GM12878 (cell line): ENCODE measurements at regions not wholly inside any gene's neighbourhood (a gene's known extent, or its start where the extent isn't known, plus 50 kb on each side); places are given as distances from the start of the nearest gene placed in this dataset.

Experiments
- ATAC-seq: fragments of 200-7000 bp; cut with Tn5 transposase; 3 replicates; pipeline ENCODE4 v1.9.1; 2020; ENCODE audit warnings: mild to moderate bottlenecking, moderate library complexity
- BruUV-seq: library from RNA; stranded (reverse); fragments of 400-500 nt; replicated peaks from 2 replicates; lab custom pipeline; 2021; lab: Mats Ljungman, UMichigan
- CTCF ChIA-PET: fragments of 300-600 bp; sonication (Branson Sonifier 250); formaldehyde crosslinking; extraction: SDS; loops from one replicate; lab custom pipeline; 2021; ENCODE audit warnings: inconsistent platforms; lab: Yijun Ruan, JAX
- POLR2A ChIA-PET: fragments of 350-600 bp; formaldehyde crosslinking; extraction: SDS; loops from one replicate; lab custom pipeline; 2021; ENCODE audit warnings: inconsistent platforms; lab: Charles Lee
- RAD21 ChIA-PET: fragments of 300-600 bp; sonication (Branson Sonifier 250); formaldehyde crosslinking; loops from one replicate; lab custom pipeline; 2023; ENCODE audit warnings: antibody characterized with exemption; ENCODE audit not compliant: unreplicated experiment; lab: Charles Lee
- SMC1A ChIA-PET: fragments of 300-600 bp; sonication (Branson Sonifier 250); formaldehyde crosslinking; loops from one replicate; lab custom pipeline; 2023; ENCODE audit not compliant: unreplicated experiment, uncharacterized antibody; lab: Charles Lee
- DNase-seq: peaks from one replicate; pipeline ENCODE4 v3.0.0-alpha.2; 2011; ENCODE audit warnings: low read depth, low spot score
- FAIRE-seq: peaks from 3 replicates; lab custom pipeline; 2011; peaks lifted over from hg19 to GRCh38; lab: Jason Lieb, UNC
- H2AFZ ChIP-seq: 2 replicates; pipeline ENCODE4 v1.6.0; 2011; ENCODE audit warnings: low read depth, low read length, control low read depth; ENCODE audit not compliant: control insufficient read depth
- H3K27ac ChIP-seq: 2 replicates; pipeline ENCODE4 v1.5.1; 2011; ENCODE audit warnings: control low read depth; ENCODE audit not compliant: control insufficient read depth, insufficient read depth
- H3K27me3 ChIP-seq, 2 experiments: replicated peaks in 1 of 2; 2 replicates each; pipeline versions ENCODE4 v1.6.0 to v1.6.1; 2011; ENCODE audit warnings: low read length in 1 of 2; ENCODE audit not compliant: control insufficient read depth in 2 of 2, insufficient read depth in 2 of 2
- H3K36me3 ChIP-seq, 2 experiments: 2 replicates each; pipeline ENCODE4 v1.5.1; 2011; ENCODE audit warnings: low read length in 1 of 2; ENCODE audit not compliant: control insufficient read depth in 2 of 2, insufficient read depth in 2 of 2
- H3K4me1 ChIP-seq: 2 replicates; pipeline ENCODE4 v1.6.1; 2011; ENCODE audit warnings: mild to moderate bottlenecking, low read length, moderate library complexity, mixed read lengths; ENCODE audit not compliant: control insufficient read depth, insufficient read depth
- H3K4me2 ChIP-seq: 2 replicates; pipeline ENCODE4 v1.6.0; 2011; ENCODE audit warnings: control low read depth; ENCODE audit not compliant: control insufficient read depth, insufficient read depth
- H3K4me3 ChIP-seq: fragments of 200-600 bp; sonication (generic); 2 replicates; pipeline ENCODE4 v1.5.1; 2016
- H3K79me2 ChIP-seq: 2 replicates; pipeline ENCODE4 v1.6.0; 2011; ENCODE audit warnings: low read length; ENCODE audit not compliant: control insufficient read depth, insufficient read depth
- H3K9ac ChIP-seq: 2 replicates; pipeline ENCODE4 v1.8.0; 2011; ENCODE audit warnings: low read length, control low read depth, mixed read lengths; ENCODE audit not compliant: control insufficient read depth, insufficient read depth
- H3K9me3 ChIP-seq: replicated peaks from 3 replicates; pipeline ENCODE4 v1.5.1; 2011; ENCODE audit warnings: mild to moderate bottlenecking, low read length; ENCODE audit not compliant: control insufficient read depth, insufficient read depth
- H4K20me1 ChIP-seq: 2 replicates; pipeline ENCODE4 v1.6.0; 2011; ENCODE audit not compliant: control insufficient read depth, insufficient read depth
- BACH1 ChIP-seq: fragments of 450-650 bp; IDR thresholded peaks from 2 replicates; pipeline ENCODE4 v1.6.1; 2017; ENCODE audit warnings: mild to moderate bottlenecking, borderline replicate concordance
- EP300 ChIP-seq, 2 experiments: fragments of 150-350 bp in 1 of 2; IDR thresholded peaks; 2 replicates each; pipeline ENCODE4 v1.6.1; 2011 to 2012; ENCODE audit warnings: low read depth in 2 of 2, low read length in 2 of 2, borderline replicate concordance in 1 of 2, improper control_type of control experiment in 1 of 2, inconsistent platforms in 1 of 2; ENCODE audit not compliant: control insufficient read depth in 1 of 2
- HCFC1 ChIP-seq: fragments of 150-350 bp; IDR thresholded peaks from 2 replicates; pipeline ENCODE4 v1.6.1; 2014; ENCODE audit warnings: low read length
- IKZF2 ChIP-seq, 2 experiments: fragments of 450-650 bp; IDR thresholded peaks; 2 replicates each; pipeline ENCODE4 v1.6.1; 2017; ENCODE audit warnings: mild to moderate bottlenecking in 2 of 2, moderate library complexity in 2 of 2
- KAT2A ChIP-seq: conservative IDR thresholded peaks from 2 replicates; pipeline ENCODE4 v1.6.1; 2011; ENCODE audit warnings: low read depth, low read length; ENCODE audit not compliant: control insufficient read depth
- MEF2A ChIP-seq: IDR thresholded peaks from 2 replicates; pipeline ENCODE4 v1.6.1; 2011; ENCODE audit warnings: low read depth, mild to moderate bottlenecking, low read length, moderate library complexity; ENCODE audit not compliant: insufficient read depth
- NBN ChIP-seq: fragments of 450-650 bp; IDR thresholded peaks from 2 replicates; pipeline ENCODE4 v1.6.1; 2016
- NFYA ChIP-seq: IDR thresholded peaks from 2 replicates; pipeline ENCODE4 v1.6.1; 2011; ENCODE audit warnings: low read depth, mild to moderate bottlenecking, low read length, improper control_type of control experiment, borderline replicate concordance
- NR2C1 ChIP-seq: fragments of 450-650 bp; IDR thresholded peaks from 2 replicates; pipeline ENCODE4 v1.6.1; 2017; ENCODE audit warnings: antibody characterized with exemption, mild to moderate bottlenecking, moderate library complexity
- SRF ChIP-seq, 2 experiments: IDR thresholded peaks; 2 replicates each; pipeline ENCODE4 v1.6.1; 2011; ENCODE audit warnings: low read depth in 2 of 2, low read length in 2 of 2, mild to moderate bottlenecking in 1 of 2, moderate library complexity in 1 of 2
- SUZ12 ChIP-seq: fragments of 200-600 bp; sonication (generic); IDR thresholded peaks from one replicate; pipeline ENCODE4 v1.6.1; 2018; ENCODE audit warnings: antibody characterized with exemption, mild to moderate bottlenecking; ENCODE audit not compliant: unreplicated experiment
- ZNF207 ChIP-seq: fragments of 450-650 bp; IDR thresholded peaks from 2 replicates; pipeline ENCODE4 v1.6.1; 2014; ENCODE audit warnings: antibody characterized with exemption, mild to moderate bottlenecking, borderline replicate concordance
- WGBS: methylation state at CpG from one replicate; pipeline ENCODE4 v1.1.6; 2016; ENCODE audit warnings: low lambda C conversion rate; ENCODE audit not compliant: insufficient replicate concordance, insufficient coverage; ENCODE audit errors: missing lambda C conversion rate; 5-methylcytosine and 5-hydroxymethylcytosine counted together
- in situ Hi-C: fragments of 300-500 bp; cut with MboI; formaldehyde crosslinking; loops from 9 replicates; pipeline ENCODE4 v1.14.3; 2018; ENCODE audit warnings: mixed read lengths
- intact Hi-C: fragments of 100-400 bp; cut with micrococcal nuclease; formaldehyde crosslinking; loops from one replicate; pipeline ENCODE4 v1.14.2; 2022; ENCODE audit not compliant: unreplicated experiment
- TF ChIP-seq, protein P1 (sequence below): IDR thresholded peaks from 2 replicates; pipeline ENCODE4 v1.6.1; 2012; ENCODE audit warnings: low read depth, low read length, improper control_type of control experiment
- TF ChIP-seq, protein P2 (sequence below): fragments of 450-650 bp; IDR thresholded peaks from 2 replicates; pipeline ENCODE4 v1.6.1; 2017; ENCODE audit warnings: mild to moderate bottlenecking, low read depth, inconsistent platforms; ENCODE audit not compliant: poor library complexity, severe bottlenecking

DNA sequence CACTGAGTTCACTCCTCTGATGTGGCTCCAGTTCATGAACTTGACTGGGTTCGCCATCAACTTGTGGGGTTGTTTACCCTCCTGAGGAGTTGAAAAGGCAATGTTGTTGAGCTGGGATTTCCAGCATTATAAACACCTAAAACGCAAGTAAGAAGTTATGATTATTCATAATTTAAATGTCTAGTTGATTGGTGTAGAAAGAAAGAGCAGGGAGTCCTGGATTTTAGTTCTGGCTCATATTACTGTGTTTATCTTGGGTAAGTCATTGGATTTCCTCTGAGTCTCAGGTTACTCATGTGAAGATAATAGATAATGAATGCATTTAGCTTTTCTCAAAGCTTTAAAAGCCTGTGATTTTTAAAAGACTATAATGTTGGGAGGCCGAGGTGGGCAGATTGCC, 438.0 kb upstream of the CDH20 start:
- RAD21 ChIA-PET, result no interaction called here
- intact Hi-C loops, result no loop called here

DNA sequence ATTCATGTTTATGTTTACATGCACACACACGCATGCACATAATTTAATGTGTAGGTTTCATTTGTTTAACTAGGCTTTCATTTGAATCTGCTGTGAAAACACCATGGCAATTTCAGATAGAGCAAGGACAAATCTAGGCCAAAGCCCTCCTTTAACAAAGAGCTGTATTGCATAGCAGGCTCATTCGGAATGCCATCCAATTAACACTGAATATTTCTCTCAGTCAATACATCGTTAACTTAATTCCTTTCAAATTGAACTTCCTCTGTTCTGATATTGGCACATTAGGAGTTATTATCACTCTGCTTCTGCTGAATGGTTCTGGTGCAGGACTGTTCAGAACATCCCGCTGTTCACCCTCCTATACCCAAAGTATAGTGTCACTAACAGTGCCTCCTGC, 435.1 kb upstream of the CDH20 start:
- WGBS, result 62% methylated on average over 4 of the region's 4 CpGs
- in situ Hi-C loops (no loop called here), intact Hi-C loops (no loop called here)
- FAIRE-seq (no peak), ATAC-seq (no peak), DNase-seq (no peak)
- ChIA-PET POLR2A (no interaction called here), RAD21 (no interaction called here)
- no peaks in the 10 kb centered on the region for H3K9me3 ChIP-seq
- no peak overlapping the region for H2AFZ ChIP-seq
- no peaks in the 10 kb centered on the region for H3K4me1 ChIP-seq
- no peaks in the 10 kb centered on the region for H3K27me3 ChIP-seq
- no peak overlapping the region for H3K4me2 ChIP-seq
- BruUV-seq, result no TSS peak
- TF ChIP-seq NBN (no peak), NFYA (no peak), SRF (IDR thresholded peaks at IDR 0.05; ENCODE audit: low read depth in 2 of 2, low read length in 2 of 2) (no peak), SUZ12 (no peak), BACH1 (no peak)
- TF ChIP-seq, protein P1, sequence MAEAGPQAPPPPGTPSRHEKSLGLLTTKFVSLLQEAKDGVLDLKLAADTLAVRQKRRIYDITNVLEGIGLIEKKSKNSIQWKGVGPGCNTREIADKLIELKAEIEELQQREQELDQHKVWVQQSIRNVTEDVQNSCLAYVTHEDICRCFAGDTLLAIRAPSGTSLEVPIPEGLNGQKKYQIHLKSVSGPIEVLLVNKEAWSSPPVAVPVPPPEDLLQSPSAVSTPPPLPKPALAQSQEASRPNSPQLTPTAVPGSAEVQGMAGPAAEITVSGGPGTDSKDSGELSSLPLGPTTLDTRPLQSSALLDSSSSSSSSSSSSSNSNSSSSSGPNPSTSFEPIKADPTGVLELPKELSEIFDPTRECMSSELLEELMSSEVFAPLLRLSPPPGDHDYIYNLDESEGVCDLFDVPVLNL, result no peak
- TF ChIP-seq, protein P2, sequence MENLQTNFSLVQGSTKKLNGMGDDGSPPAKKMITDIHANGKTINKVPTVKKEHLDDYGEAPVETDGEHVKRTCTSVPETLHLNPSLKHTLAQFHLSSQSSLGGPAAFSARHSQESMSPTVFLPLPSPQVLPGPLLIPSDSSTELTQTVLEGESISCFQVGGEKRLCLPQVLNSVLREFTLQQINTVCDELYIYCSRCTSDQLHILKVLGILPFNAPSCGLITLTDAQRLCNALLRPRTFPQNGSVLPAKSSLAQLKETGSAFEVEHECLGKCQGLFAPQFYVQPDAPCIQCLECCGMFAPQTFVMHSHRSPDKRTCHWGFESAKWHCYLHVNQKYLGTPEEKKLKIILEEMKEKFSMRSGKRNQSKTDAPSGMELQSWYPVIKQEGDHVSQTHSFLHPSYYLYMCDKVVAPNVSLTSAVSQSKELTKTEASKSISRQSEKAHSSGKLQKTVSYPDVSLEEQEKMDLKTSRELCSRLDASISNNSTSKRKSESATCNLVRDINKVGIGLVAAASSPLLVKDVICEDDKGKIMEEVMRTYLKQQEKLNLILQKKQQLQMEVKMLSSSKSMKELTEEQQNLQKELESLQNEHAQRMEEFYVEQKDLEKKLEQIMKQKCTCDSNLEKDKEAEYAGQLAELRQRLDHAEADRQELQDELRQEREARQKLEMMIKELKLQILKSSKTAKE, result no peak
- TF ChIP-seq, all 136 proteins: peak for 0
- Histone ChIP-seq H3K9ac (no peak overlapping the region), H4K20me1 (no peaks in the 10 kb centered on the region), H3K36me3 (no peaks in the 10 kb centered on the region), H3K4me3 (no peak overlapping the region), H3K27ac (no peak overlapping the region), H3K79me2 (no peaks in the 10 kb centered on the region)
- CTCF ChIA-PET, result no interaction called here
- SMC1A ChIA-PET, result no interaction called here

More for the DNA sequence above, 438.0 kb upstream of the CDH20 start:
- ATAC-seq, result no peak
- no peaks in the 10 kb centered on the region for H3K4me1 ChIP-seq
- no peaks in the 10 kb centered on the region for H3K27me3 ChIP-seq
- ChIA-PET POLR2A (no interaction called here), SMC1A (no interaction called here), CTCF (interaction anchor here (1.4 kb wide), 1 partner anchor 17 kb away, joined by 3 read pairs; no protein-coding TSS in a partner anchor)
- BruUV-seq, result no TSS peak
- H4K20me1 ChIP-seq, result no peaks in the 10 kb centered on the region
- no peak overlapping the region for H3K27ac ChIP-seq
- no peak overlapping the region for H3K9ac ChIP-seq
- no peak overlapping the region for H3K4me3 ChIP-seq
- DNase-seq, result no peak
- H3K4me2 ChIP-seq, result no peak overlapping the region
- WGBS, result 18% methylated on average over 3 of the region's 3 CpGs
- no peak for FAIRE-seq
- no peak overlapping the region for H2AFZ ChIP-seq
- H3K79me2 ChIP-seq, result no peaks in the 10 kb centered on the region
- H3K36me3 ChIP-seq, result no peaks in the 10 kb centered on the region
- H3K9me3 ChIP-seq, result no peaks in the 10 kb centered on the region
- in situ Hi-C loops, result no loop called here
- TF ChIP-seq HCFC1 (no peak), NFYA (no peak), MEF2A (no peak), NR2C1 (no peak), ZNF207 (no peak), KAT2A (no peak), EP300 (IDR thresholded peaks at IDR 0.05; ENCODE audit: borderline replicate concordance in 1 of 2, control insufficient read depth in 1 of 2, low read depth in 2 of 2, low read length in 2 of 2) (no peak), IKZF2 (IDR thresholded peaks at IDR 0.05) (no peak)
